Neural cell (in vitro differentiated cells): ENCODE measurements at regions not wholly inside any gene's neighbourhood (a gene's known extent, or its start where the extent isn't known, plus 50 kb on each side); places are given as distances from the start of the nearest gene placed in this dataset.

Source experiments
- EP300 ChIP-seq: fragments of 450-650 bp; conservative IDR thresholded peaks from 2 replicates; pipeline ENCODE4 v1.6.1; 2014; ENCODE audit warnings: antibody characterized with exemption, mild to moderate bottlenecking, moderate library complexity; ENCODE audit not compliant: poor library complexity, severe bottlenecking
- EZH2 ChIP-seq: fragments of 200-600, 300-800 bp; shearing (Covaris generic), sonication (generic); IDR thresholded peaks from 2 replicates; pipeline ENCODE4 v1.6.1; 2014; ENCODE audit warnings: antibody characterized with exemption, low read length, borderline replicate concordance, mild to moderate bottlenecking; ENCODE audit not compliant: insufficient read depth, poor library complexity, severe bottlenecking
- RAD21 ChIP-seq: fragments of 450-650 bp; conservative IDR thresholded peaks from 2 replicates; pipeline ENCODE4 v1.6.1; 2014; ENCODE audit warnings: antibody characterized with exemption, mild to moderate bottlenecking, moderate library complexity
- SMC3 ChIP-seq: fragments of 450-650 bp; conservative IDR thresholded peaks from 2 replicates; pipeline ENCODE4 v1.6.1; 2014; ENCODE audit warnings: antibody characterized with exemption, mild to moderate bottlenecking, moderate library complexity; ENCODE audit not compliant: poor library complexity

DNA sequence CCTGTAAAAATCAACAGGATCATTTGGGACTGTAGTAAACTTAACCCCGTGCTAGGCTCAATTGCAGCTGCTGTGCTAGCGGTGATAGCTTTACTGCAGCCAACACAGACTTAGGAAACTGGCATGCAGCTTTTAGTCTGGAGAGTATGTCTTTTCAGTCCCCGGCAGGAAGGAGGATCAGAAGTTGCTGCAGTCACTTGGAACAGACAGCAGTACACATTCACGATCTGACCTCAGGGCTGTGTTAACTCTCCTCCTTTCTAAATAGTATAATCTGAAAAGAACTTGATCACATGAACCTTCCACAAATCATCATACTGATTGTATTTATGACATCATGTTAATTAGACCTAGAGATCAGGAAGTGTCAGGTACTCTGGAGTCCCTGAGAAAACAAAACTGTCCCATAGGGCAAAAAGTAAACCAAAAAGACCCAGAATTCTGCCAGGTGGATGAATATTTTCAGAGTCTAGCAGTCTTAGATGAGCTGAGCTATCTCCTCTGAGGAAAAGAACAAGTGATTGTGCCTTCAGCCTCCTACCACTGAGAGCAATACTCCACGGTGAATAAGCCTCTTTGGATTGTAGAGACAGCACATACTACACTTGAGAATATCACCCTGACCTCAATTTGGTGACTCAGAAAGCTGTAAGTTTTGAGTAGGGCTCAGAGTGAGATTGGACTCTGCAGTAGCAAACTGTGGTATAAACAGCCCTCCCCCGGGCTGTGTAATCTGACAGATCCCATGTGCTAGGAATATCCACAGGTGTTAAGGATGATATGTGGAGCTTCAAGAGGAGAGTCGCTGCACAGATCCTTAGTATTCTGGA lies 181.0 kb upstream of the GPR12 start:
- TF ChIP-seq RAD21 (no peak), EZH2 (no peak), SMC3 (no peak), EP300 (no peak)
